Spleen (tissue), 11 donors: ENCODE measurements at regions not wholly inside any gene's neighbourhood (a gene's known extent, or its start where the extent isn't known, plus 50 kb on each side); places are given as distances from the start of the nearest gene placed in this dataset.

ENCODE experiments used
- DNase-seq: peaks from one replicate; pipeline ENCODE4 v3.0.0-alpha.2; 2020
- H3K27ac ChIP-seq, 8 donors: fragments of 200-600 bp; sonication (generic) in 7 of 8; 1 replicate in 4 of 8; 2 replicates in 4 of 8; pipeline versions ENCODE4 v1.5.0 to v1.8.0; 2016 to 2021; ENCODE audit warnings: inconsistent platforms in 4 of 8, mild to moderate bottlenecking in 4 of 8, moderate library complexity in 1 of 8
- H3K27me3 ChIP-seq, 7 donors: fragments of 200-600 bp; sonication (generic) in 6 of 7; replicated peaks in 1 of 7; 1 replicate in 4 of 7; 2 replicates in 3 of 7; pipeline versions ENCODE4 v1.5.0 to v1.8.0; 2016 to 2021; ENCODE audit warnings: inconsistent platforms in 3 of 7, mild to moderate bottlenecking in 1 of 7
- H3K36me3 ChIP-seq, 6 donors: fragments of 200-600 bp; sonication (generic) in 5 of 6; 1 replicate in 4 of 6; 2 replicates in 2 of 6; pipeline versions ENCODE4 v1.5.0 to v1.8.0; 2016 to 2021; ENCODE audit warnings: inconsistent platforms in 2 of 6
- H3K4me1 ChIP-seq, 6 donors: fragments of 200-600 bp; sonication (generic) in 5 of 6; 1 replicate in 3 of 6; 2 replicates in 3 of 6; pipeline versions ENCODE4 v1.5.0 to v1.8.0; 2016 to 2021; ENCODE audit warnings: inconsistent platforms in 3 of 6
- H3K4me3 ChIP-seq, 8 donors: fragments of 200-600 bp; sonication (generic) in 7 of 8; 1 replicate in 4 of 8; 2 replicates in 4 of 8; pipeline versions ENCODE4 v1.5.0 to v1.8.0; 2016 to 2021; ENCODE audit warnings: inconsistent platforms in 4 of 8, mild to moderate bottlenecking in 4 of 8, moderate library complexity in 2 of 8
- H3K9me3 ChIP-seq, 8 donors: fragments of 200-600 bp; sonication (generic) in 7 of 8; 1 replicate in 4 of 8; 2 replicates in 4 of 8; pipeline versions ENCODE4 v1.5.0 to v1.8.0; 2016 to 2021; ENCODE audit warnings: inconsistent platforms in 4 of 8
- POLR2A ChIP-seq, 3 donors: fragments of 450-650 bp; IDR thresholded peaks; one replicate each; pipeline ENCODE4 v1.5.1; 2017; ENCODE audit warnings: antibody characterized with exemption in 3 of 3, mild to moderate bottlenecking in 1 of 3
- POLR2AphosphoS5 ChIP-seq, 3 donors: sonication (generic); formaldehyde crosslinking; IDR thresholded peaks; one replicate each; pipeline ENCODE4 v1.5.1; 2017; ENCODE audit warnings: antibody characterized with exemption in 3 of 3
- WGBS, 5 donors: extraction: QIAGEN DNeasy Blood & Tissue Kit in 3 of 5; methylation state at CpG; one replicate each; pipeline versions ENCODE4 v1.1.5 to v1.1.7; 2013 to 2018; 5-methylcytosine and 5-hydroxymethylcytosine counted together
- intact Hi-C: fragments of 100-400 bp; cut with DNase I; formaldehyde crosslinking; loops from one replicate; pipeline ENCODE4 v1.15.0; 2023; ENCODE audit warnings: low total_unique reads
- TF ChIP-seq, protein P1 (sequence below), 11 experiments: fragments of 200-600 bp in 7 of 11; fragments of 450-650 bp in 4 of 11; sonication (generic) in 4 of 11; IDR thresholded peaks in 8 of 11; conservative IDR thresholded peaks in 3 of 11; 1 replicate in 7 of 11; 2 replicates in 4 of 11; pipeline versions ENCODE4 v1.4.0 to v1.8.0; 2016 to 2021; ENCODE audit warnings: antibody characterized with exemption in 11 of 11, inconsistent platforms in 4 of 11, mild to moderate bottlenecking in 1 of 11
- donor health status: healthy with polysubstance abuse.
- donor health status: DM: no; HTN: no; CAD: no; lungs with moderate emphysema.
- donor health status: DM: no; HTN: no; CAD: no.
- donor health status: Bipolar disorder and iron deficiency.
- donor health status: healthy.
- donor health status: DM: no; HTN: no; CAD: no.
- donor health status: DM: yes; HTN: yes; CAD: no.

DNA sequence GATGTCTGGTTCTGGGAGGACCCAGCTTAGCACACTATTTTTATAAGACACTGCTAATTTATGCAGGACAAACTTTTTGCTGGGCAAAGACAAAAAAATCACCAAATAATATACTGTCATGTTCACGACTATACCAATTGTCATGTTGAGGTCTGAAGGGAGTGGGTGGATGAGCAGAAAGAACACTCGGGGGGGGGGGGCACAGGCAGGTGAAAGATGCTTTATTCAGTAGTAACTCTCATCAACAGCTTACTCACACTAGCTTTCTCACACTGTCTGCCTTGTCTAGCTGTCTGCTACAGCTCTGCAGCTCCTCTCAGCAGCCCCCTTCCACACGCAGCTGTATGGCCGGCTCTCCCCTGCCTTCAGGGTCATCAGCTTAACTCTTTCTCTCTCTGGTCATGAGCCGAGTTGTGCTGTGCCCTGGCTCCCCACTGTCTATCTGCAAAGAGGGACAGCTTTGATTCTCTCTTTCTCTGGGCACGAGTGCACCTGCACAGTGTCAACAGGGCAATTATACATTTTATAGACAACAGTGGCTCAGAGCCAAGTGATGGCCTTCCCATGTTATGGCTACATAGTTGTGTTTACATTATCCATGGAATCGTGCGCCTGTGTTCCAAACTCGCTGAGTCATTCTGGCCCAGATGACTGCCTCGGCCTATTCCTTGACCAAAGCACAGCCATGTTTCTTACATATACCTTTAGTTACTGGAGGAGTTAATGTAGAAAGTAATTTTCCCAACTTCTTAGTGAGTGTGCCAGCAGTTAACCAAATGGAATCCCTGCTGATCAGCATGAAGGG lies 187.7 kb upstream of the PRSS16 start:
- intact Hi-C loops = no loop called here

DNA sequence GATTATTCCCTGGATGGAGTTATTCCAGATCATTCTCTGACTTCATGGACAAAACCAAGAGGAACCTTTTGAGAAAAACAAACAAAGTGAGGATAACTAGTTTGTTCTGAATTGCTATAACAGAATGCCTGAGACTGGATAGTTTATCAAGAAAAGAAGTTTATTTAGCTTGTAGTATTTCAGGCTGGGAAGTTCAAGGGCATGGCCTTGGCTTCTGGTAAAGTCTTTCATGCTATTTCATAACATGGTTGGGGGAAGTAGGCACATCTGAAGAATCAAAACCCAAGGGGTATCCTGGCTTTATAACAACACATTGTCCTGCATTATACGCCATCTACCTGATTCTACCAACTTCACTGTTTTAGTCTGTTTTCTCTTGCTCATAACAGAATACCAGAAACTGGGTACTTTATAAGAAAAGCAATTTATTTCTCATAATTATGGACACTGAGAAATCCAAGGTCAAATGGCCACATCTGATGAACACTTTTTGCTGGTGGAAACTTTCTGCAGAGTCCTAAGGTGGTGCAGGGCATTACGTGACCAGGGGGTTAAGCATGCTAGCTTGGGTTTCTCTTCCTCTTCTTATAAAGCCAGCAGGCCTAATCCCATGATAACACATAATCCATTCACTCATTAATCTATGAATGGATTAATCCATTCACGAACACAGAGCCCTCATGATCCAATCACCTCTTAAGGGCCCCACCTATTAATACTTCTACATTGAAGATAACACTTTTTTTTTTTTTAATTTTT lies 186.1 kb upstream of the PRSS16 start:
- intact Hi-C loops = no loop called here
- H3K4me3 ChIP-seq = no peak overlapping the region
- H3K27ac ChIP-seq = no peak overlapping the region
- no peaks in the 10 kb centered on the region for H3K36me3 ChIP-seq
- WGBS, 5 donors = 83 to 89% (median 87%) methylated on average over 3 of the region's 3 CpGs
- no peaks in the 10 kb centered on the region for H3K4me1 ChIP-seq
- H3K9me3 ChIP-seq = no peaks in the 10 kb centered on the region
- H3K27me3 ChIP-seq = peaks cover 0 to 6% (median 0%) of the 10 kb centered on the region in 7 donors
- DNase-seq = no peak
- no peak for TF ChIP-seq POLR2A (IDR thresholded peaks at IDR 0.05)
- TF ChIP-seq POLR2AphosphoS5 (IDR thresholded peaks at IDR 0.05) = no peak
- TF ChIP-seq, protein P1, sequence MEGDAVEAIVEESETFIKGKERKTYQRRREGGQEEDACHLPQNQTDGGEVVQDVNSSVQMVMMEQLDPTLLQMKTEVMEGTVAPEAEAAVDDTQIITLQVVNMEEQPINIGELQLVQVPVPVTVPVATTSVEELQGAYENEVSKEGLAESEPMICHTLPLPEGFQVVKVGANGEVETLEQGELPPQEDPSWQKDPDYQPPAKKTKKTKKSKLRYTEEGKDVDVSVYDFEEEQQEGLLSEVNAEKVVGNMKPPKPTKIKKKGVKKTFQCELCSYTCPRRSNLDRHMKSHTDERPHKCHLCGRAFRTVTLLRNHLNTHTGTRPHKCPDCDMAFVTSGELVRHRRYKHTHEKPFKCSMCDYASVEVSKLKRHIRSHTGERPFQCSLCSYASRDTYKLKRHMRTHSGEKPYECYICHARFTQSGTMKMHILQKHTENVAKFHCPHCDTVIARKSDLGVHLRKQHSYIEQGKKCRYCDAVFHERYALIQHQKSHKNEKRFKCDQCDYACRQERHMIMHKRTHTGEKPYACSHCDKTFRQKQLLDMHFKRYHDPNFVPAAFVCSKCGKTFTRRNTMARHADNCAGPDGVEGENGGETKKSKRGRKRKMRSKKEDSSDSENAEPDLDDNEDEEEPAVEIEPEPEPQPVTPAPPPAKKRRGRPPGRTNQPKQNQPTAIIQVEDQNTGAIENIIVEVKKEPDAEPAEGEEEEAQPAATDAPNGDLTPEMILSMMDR (IDR thresholded peaks at IDR 0.05 in 8 of 11, conservative IDR thresholded peaks at IDR 0.05 in 3 of 11) = no peak

More for the DNA sequence above, 187.7 kb upstream of the PRSS16 start:
- no peak for DNase-seq
- H3K9me3 ChIP-seq = no peaks in the 10 kb centered on the region
- TF ChIP-seq POLR2AphosphoS5 (IDR thresholded peaks at IDR 0.05) = no peak
- no peak for TF ChIP-seq POLR2A (IDR thresholded peaks at IDR 0.05)
- TF ChIP-seq, protein P1 (IDR thresholded peaks at IDR 0.05 in 8 of 11, conservative IDR thresholded peaks at IDR 0.05 in 3 of 11) = no peak
- no peak overlapping the region for H3K4me3 ChIP-seq
- H3K4me1 ChIP-seq = no peaks in the 10 kb centered on the region
- WGBS, 5 donors = 70 to 77% (median 74%) methylated on average over 10 of the region's 10 CpGs
- no peaks in the 10 kb centered on the region for H3K36me3 ChIP-seq
- peaks cover 0 to 14% (median 0%) of the 10 kb centered on the region in 7 donors for H3K27me3 ChIP-seq
- H3K27ac ChIP-seq = no peak overlapping the region

DNA sequence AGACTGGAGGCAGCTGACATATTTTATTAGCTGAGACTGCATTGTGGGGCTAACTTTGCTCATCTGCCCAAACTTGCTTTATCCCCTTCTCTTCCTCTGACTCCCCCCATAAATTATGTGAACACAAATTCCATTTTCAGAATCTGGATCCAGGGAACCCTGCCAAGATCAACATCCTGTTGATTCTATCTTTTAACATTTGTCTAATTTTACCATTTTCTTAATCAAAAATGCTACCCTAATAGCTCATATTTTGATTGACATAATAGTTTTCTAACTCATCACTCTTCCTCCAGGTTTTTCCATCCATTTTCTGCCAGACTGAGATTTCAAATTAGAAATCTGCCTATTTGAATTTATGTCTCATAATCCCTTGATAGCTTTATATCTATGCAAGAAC lies 184.7 kb upstream of the PRSS16 start:
- no peak overlapping the region for H3K27ac ChIP-seq
- TF ChIP-seq, protein P1 (IDR thresholded peaks at IDR 0.05 in 8 of 11, conservative IDR thresholded peaks at IDR 0.05 in 3 of 11) = no peak
- TF ChIP-seq POLR2A (IDR thresholded peaks at IDR 0.05) (no peak), POLR2AphosphoS5 (IDR thresholded peaks at IDR 0.05) (no peak)
- DNase-seq = no peak
- no peaks in the 10 kb centered on the region for H3K4me1 ChIP-seq
- intact Hi-C loops = no loop called here
- H3K27me3 ChIP-seq = peaks cover 0 to 3% (median 0%) of the 10 kb centered on the region in 7 donors
- H3K36me3 ChIP-seq = no peaks in the 10 kb centered on the region
- H3K9me3 ChIP-seq = no peaks in the 10 kb centered on the region
- no peak overlapping the region for H3K4me3 ChIP-seq

DNA sequence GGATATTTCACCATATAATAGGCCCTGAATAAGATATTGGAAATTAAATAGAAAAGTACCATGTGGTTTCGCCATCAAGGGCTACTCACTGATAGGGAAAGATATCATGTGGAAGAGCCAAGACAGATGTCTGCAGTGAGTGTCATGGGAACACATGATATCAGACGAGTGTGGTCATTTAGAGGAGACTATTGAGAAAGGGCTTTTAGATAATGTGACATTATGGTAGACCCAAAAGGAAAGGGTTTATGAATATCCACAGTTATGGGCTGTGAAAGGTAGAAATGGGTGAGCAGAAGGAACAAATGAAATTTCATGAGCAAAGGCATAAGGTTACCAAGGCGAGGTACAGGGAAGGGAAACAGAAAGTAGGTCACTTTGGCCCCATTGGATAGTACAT lies 182.3 kb upstream of the PRSS16 start:
- Histone ChIP-seq H3K27ac (no peak overlapping the region), H3K9me3 (no peaks in the 10 kb centered on the region), H3K4me1 (no peaks in the 10 kb centered on the region), H3K36me3 (no peaks in the 10 kb centered on the region), H3K4me3 (no peak overlapping the region), H3K27me3 (peaks cover 0 to 9% (median 0%) of the 10 kb centered on the region in 7 donors)
- 79 to 90% (median 85%) methylated on average over 3 of the region's 3 CpGs for WGBS, 5 donors
- intact Hi-C loops = no loop called here
- no peak for TF ChIP-seq POLR2AphosphoS5 (IDR thresholded peaks at IDR 0.05)
- TF ChIP-seq, protein P1 (IDR thresholded peaks at IDR 0.05 in 8 of 11, conservative IDR thresholded peaks at IDR 0.05 in 3 of 11) = no peak
- TF ChIP-seq POLR2A (IDR thresholded peaks at IDR 0.05) = no peak
- no peak for DNase-seq
